ENCODE measurements at regions not wholly inside any gene's neighbourhood (a gene's known extent, or its start where the extent isn't known, plus 50 kb on each side); places are given as distances from the start of the nearest gene placed in this dataset.
"Not testable (repeated sequence)": the region's sequence is repeated elsewhere in the genome, so short reads cannot be mapped to it uniquely, and the experiment has no call there.

DNA sequence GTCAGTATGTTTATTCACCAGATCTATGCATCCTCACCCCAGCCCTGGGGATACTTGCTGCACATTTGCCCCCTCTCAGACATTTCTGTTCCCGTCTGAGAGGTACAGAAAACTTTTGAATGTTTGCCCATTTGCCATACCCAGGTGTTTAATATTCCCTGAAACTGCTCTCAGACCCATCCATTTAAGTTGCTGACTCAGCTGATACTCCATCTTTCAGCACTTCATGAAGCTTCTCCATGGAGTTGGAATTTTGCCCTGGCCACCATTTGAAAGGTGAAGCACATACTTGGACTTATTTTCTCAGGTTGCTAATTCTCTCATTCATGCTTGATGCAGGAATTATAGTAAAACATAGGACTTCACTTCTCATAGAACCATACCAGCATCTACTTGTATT is 203.9 kb upstream of the OR13F1 start:
- ChIA-PET POLR2A (no interaction called here), CTCF (no interaction called here)
- no peak for DNase-seq (ENCODE audit: extremely low spot score)
- TF ChIP-seq FOXA1 (IDR thresholded peaks at IDR 0.05) (no peak), NFRKB (IDR thresholded peaks at IDR 0.05) (no peak), ELF4 (IDR thresholded peaks at IDR 0.05) (no peak), HDGF (IDR thresholded peaks at IDR 0.05; ENCODE audit: borderline replicate concordance) (no peak), ARNT (IDR thresholded peaks at IDR 0.05) (no peak), SUZ12 (IDR thresholded peaks at IDR 0.05) (no peak), SP1 (IDR thresholded peaks at IDR 0.05) (no peak), CTBP1 (IDR thresholded peaks at IDR 0.05; ENCODE audit: borderline replicate concordance) (no peak), L3MBTL2 (conservative IDR thresholded peaks at IDR 0.05) (no peak), PKNOX1 (IDR thresholded peaks at IDR 0.05) (no peak), FOXM1 (IDR thresholded peaks at IDR 0.05; ENCODE audit: borderline replicate concordance) (no peak), LEF1 (IDR thresholded peaks at IDR 0.05; ENCODE audit: borderline replicate concordance) (no peak), TARDBP (IDR thresholded peaks at IDR 0.05) (no peak), BHLHE40 (IDR thresholded peaks at IDR 0.05; ENCODE audit: borderline replicate concordance) (no peak)

GRCh38 chr9:104301755-104302154 is 202.3 kb upstream of the OR13F1 start:
- POLR2A ChIA-PET: no interaction called here
- no peak for DNase-seq (ENCODE audit: extremely low spot score)
- CTCF ChIA-PET: no interaction called here
- no peak for TF ChIP-seq HDGF (IDR thresholded peaks at IDR 0.05; ENCODE audit: borderline replicate concordance)
- no peak for TF ChIP-seq FOXM1 (IDR thresholded peaks at IDR 0.05; ENCODE audit: borderline replicate concordance)
- no peak for TF ChIP-seq SP1 (IDR thresholded peaks at IDR 0.05)
- no peak for TF ChIP-seq L3MBTL2 (conservative IDR thresholded peaks at IDR 0.05)
- TF ChIP-seq FOXK2 (IDR thresholded peaks at IDR 0.05): no peak
- no peak for TF ChIP-seq ELF4 (IDR thresholded peaks at IDR 0.05)
- no peak for TF ChIP-seq LEF1 (IDR thresholded peaks at IDR 0.05; ENCODE audit: borderline replicate concordance)
- no peak for TF ChIP-seq ARNT (IDR thresholded peaks at IDR 0.05)
- TF ChIP-seq PKNOX1 (IDR thresholded peaks at IDR 0.05): no peak
- TF ChIP-seq ZNF384 (IDR thresholded peaks at IDR 0.05): no peak
- TF ChIP-seq CTBP1 (IDR thresholded peaks at IDR 0.05; ENCODE audit: borderline replicate concordance): no peak
- TF ChIP-seq SUZ12 (IDR thresholded peaks at IDR 0.05): no peak
- TF ChIP-seq NFRKB (IDR thresholded peaks at IDR 0.05): no peak
- TF ChIP-seq TARDBP (IDR thresholded peaks at IDR 0.05): no peak

DNA sequence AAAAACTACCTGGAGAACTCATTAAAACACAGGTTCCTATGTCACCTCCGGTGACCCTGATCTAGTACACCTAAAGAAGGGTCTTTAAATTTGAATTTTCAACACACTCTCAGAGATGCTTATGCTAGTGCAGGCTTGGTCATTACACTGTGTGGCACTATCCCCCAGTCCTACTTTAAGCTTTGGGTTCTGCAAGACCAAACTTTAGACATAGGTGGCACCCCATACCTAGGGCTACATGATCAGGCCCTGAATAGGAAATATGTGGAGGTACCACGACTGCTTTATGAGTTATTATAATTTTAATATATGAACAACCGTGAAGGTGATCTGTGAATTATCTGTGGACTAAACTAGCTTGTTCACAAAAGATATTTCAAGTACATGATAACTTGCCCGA is 201.3 kb upstream of the OR13F1 start:
- CTCF ChIA-PET: no interaction called here
- TF ChIP-seq SUZ12 (IDR thresholded peaks at IDR 0.05) (no peak), HDGF (IDR thresholded peaks at IDR 0.05; ENCODE audit: borderline replicate concordance) (no peak)
- POLR2A ChIA-PET: no interaction called here
- no peak for DNase-seq (ENCODE audit: extremely low spot score)

GRCh38 chr9:104304925-104305324 is 199.1 kb upstream of the OR13F1 start:
- DNase-seq (ENCODE audit: extremely low spot score): no peak
- ChIA-PET POLR2A (no interaction called here), CTCF (no interaction called here)
- TF ChIP-seq LEF1 (IDR thresholded peaks at IDR 0.05; ENCODE audit: borderline replicate concordance) (no peak), FOXK2 (IDR thresholded peaks at IDR 0.05) (no peak), HDGF (IDR thresholded peaks at IDR 0.05; ENCODE audit: borderline replicate concordance) (no peak), BHLHE40 (IDR thresholded peaks at IDR 0.05; ENCODE audit: borderline replicate concordance) (no peak), PKNOX1 (IDR thresholded peaks at IDR 0.05) (no peak)

- ChIA-PET POLR2A (no interaction called here), CTCF (interaction anchor here (0.7 kb wide), 1 partner anchor 447 kb away, joined by 4 read pairs; no protein-coding TSS in a partner anchor)
- DNase-seq (ENCODE audit: extremely low spot score): no peak
- no peak for TF ChIP-seq HDGF (IDR thresholded peaks at IDR 0.05; ENCODE audit: borderline replicate concordance)
- no peak for TF ChIP-seq FOXK2 (IDR thresholded peaks at IDR 0.05)
Observed at GRCh38 chr9:104313396-104314110, 190.5 kb upstream of the OR13F1 start.

GRCh38 chr9:104316201-104317009 is 187.7 kb upstream of the OR13F1 start:
- CTCF ChIA-PET; POLR2A ChIA-PET; DNase-seq (ENCODE audit: extremely low spot score): not testable (repeated sequence)

DNA sequence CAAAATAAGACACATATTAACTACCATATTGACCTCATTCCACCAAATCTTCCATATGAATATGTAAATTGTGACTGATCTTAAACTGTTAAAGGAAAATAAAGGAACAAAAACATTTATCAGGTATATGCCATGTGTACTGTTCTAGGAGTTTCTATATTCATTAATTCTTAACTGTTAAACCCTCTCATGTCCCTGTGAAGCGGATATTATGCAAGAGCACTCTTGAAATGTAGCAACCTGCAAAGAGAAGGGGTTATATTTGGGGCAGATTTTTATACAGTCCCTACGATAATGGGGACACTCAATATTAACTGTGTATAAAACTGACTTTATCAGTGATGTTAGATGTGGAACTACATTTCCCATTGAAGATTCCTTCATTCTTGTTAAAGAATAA is 184.9 kb upstream of the OR13F1 start:
- CTCF ChIA-PET: no interaction called here
- DNase-seq (ENCODE audit: extremely low spot score): no peak
- TF ChIP-seq FOXA1 (IDR thresholded peaks at IDR 0.05): no peak
- TF ChIP-seq ARNT (IDR thresholded peaks at IDR 0.05): no peak
- no peak for TF ChIP-seq ZNF384 (IDR thresholded peaks at IDR 0.05)
- no peak for TF ChIP-seq HDGF (IDR thresholded peaks at IDR 0.05; ENCODE audit: borderline replicate concordance)
- no peak for TF ChIP-seq FOXK2 (IDR thresholded peaks at IDR 0.05)
- no peak for TF ChIP-seq LEF1 (IDR thresholded peaks at IDR 0.05; ENCODE audit: borderline replicate concordance)
- TF ChIP-seq NFRKB (IDR thresholded peaks at IDR 0.05): no peak
- no peak for TF ChIP-seq ELF4 (IDR thresholded peaks at IDR 0.05)
- no peak for TF ChIP-seq SUZ12 (IDR thresholded peaks at IDR 0.05)
- no peak for TF ChIP-seq BHLHE40 (IDR thresholded peaks at IDR 0.05; ENCODE audit: borderline replicate concordance)
- TF ChIP-seq SP1 (IDR thresholded peaks at IDR 0.05): no peak
- no peak for TF ChIP-seq TARDBP (IDR thresholded peaks at IDR 0.05)
- no peak for TF ChIP-seq L3MBTL2 (conservative IDR thresholded peaks at IDR 0.05)
- TF ChIP-seq PKNOX1 (IDR thresholded peaks at IDR 0.05): no peak
- TF ChIP-seq FOXM1 (IDR thresholded peaks at IDR 0.05; ENCODE audit: borderline replicate concordance): no peak
- no peak for TF ChIP-seq CTBP1 (IDR thresholded peaks at IDR 0.05; ENCODE audit: borderline replicate concordance)
- POLR2A ChIA-PET: no interaction called here
